ENCODE measurements at regions not wholly inside any gene's neighbourhood (a gene's known extent, or its start where the extent isn't known, plus 50 kb on each side); places are given as distances from the start of the nearest gene placed in this dataset.

- TF ChIP-seq FOSL1 (IDR thresholded peaks at IDR 0.05; ENCODE audit: insufficient read depth, low read depth, low read length) (no peak), USF2 (IDR thresholded peaks at IDR 0.05; ENCODE audit: low read length) (no peak), CTCF (IDR thresholded peaks at IDR 0.05; ENCODE audit: control extremely low read depth in 1 of 3, insufficient read depth in 1 of 3, low read depth in 1 of 3, low read length in 3 of 3) (no peak), SRF (IDR thresholded peaks at IDR 0.05; ENCODE audit: low read depth, low read length) (no peak), POLR2A (IDR thresholded peaks at IDR 0.05; ENCODE audit: control extremely low read depth in 1 of 2, low read depth in 2 of 2, low read length in 2 of 2) (no peak), GTF2F1 (IDR thresholded peaks at IDR 0.05; ENCODE audit: borderline replicate concordance, low read depth, low read length) (no peak), RFX5 (IDR thresholded peaks at IDR 0.05; ENCODE audit: borderline replicate concordance, low read depth, low read length) (no peak), CEBPB (IDR thresholded peaks at IDR 0.05; ENCODE audit: low read depth, low read length) (no peak), TAF1 (IDR thresholded peaks at IDR 0.05; ENCODE audit: low read depth, low read length) (no peak), POLR2AphosphoS5 (IDR thresholded peaks at IDR 0.05; ENCODE audit: low read depth, low read length) (no peak), EZH2 (IDR thresholded peaks at IDR 0.05; ENCODE audit: low read depth, low read length, severe bottlenecking) (no peak)
Observed at GRCh38 chr13:53121919-53122318, 93.3 kb downstream of the OLFM4 start.
